ENCODE measurements at regions not wholly inside any gene's neighbourhood (a gene's known extent, or its start where the extent isn't known, plus 50 kb on each side); places are given as distances from the start of the nearest gene placed in this dataset.

GRCh38 chr4:147285751-147286150 is 195.1 kb upstream of the EDNRA start:
- TF ChIP-seq CTCF (IDR thresholded peaks at IDR 0.05) (no peak), POLR2A (IDR thresholded peaks at IDR 0.05) (no peak), EP300 (IDR thresholded peaks at IDR 0.05; ENCODE audit: low read depth) (no peak), POLR2AphosphoS5 (IDR thresholded peaks at IDR 0.05) (no peak)
